Adrenal gland (tissue), 9 donors: ENCODE measurements at regions not wholly inside any gene's neighbourhood (a gene's known extent, or its start where the extent isn't known, plus 50 kb on each side); places are given as distances from the start of the nearest gene placed in this dataset.

Experiments
- DNase-seq, 7 donors: peaks; one replicate each; pipeline ENCODE4 v3.0.0-alpha.2; 2019 to 2020
- H3K27ac ChIP-seq, 5 donors: fragments of 200-600 bp; sonication (generic) in 4 of 5; 1 replicate in 3 of 5; 2 replicates in 2 of 5; pipeline versions ENCODE4 v1.5.1 to v1.8.0; 2016 to 2020; ENCODE audit warnings: mild to moderate bottlenecking in 1 of 5
- H3K27me3 ChIP-seq: fragments of 200-600 bp; 2 replicates; pipeline ENCODE4 v1.8.0; 2021
- H3K36me3 ChIP-seq, 2 donors: fragments of 200-600 bp; replicated peaks in 1 of 2; 1 replicate in 1 of 2; 2 replicates in 1 of 2; pipeline versions ENCODE4 v1.5.1 to v1.8.0; 2018 to 2022
- H3K4me1 ChIP-seq, 2 donors: fragments of 200-600 bp; replicated peaks in 1 of 2; 1 replicate in 1 of 2; 2 replicates in 1 of 2; pipeline versions ENCODE4 v1.5.1 to v1.8.0; 2018 to 2021
- H3K4me3 ChIP-seq, 4 donors: fragments of 200-600 bp; sonication (generic) in 3 of 4; one replicate each; pipeline ENCODE4 v1.5.1; 2016 to 2018
- H3K9me3 ChIP-seq, 3 donors: fragments of 200-600 bp; sonication (generic) in 1 of 3; replicated peaks in 1 of 3; 1 replicate in 2 of 3; 2 replicates in 1 of 3; pipeline versions ENCODE4 v1.5.1 to v1.8.0; 2016 to 2021
- CTCF ChIP-seq, 6 experiments: fragments of 450-650 bp in 4 of 6; fragments of 200-600 bp in 2 of 6; sonication (generic) in 1 of 6; IDR thresholded peaks; 1 replicate in 5 of 6; 2 replicates in 1 of 6; pipeline versions ENCODE4 v1.5.1 to v1.8.0; 2016 to 2021; ENCODE audit warnings: antibody characterized with exemption in 6 of 6, mild to moderate bottlenecking in 2 of 6, moderate library complexity in 1 of 6
- POLR2A ChIP-seq, 2 donors: fragments of 450-650 bp; IDR thresholded peaks; one replicate each; pipeline ENCODE4 v1.6.1; 2017; ENCODE audit warnings: antibody characterized with exemption in 2 of 2, mild to moderate bottlenecking in 2 of 2, moderate library complexity in 1 of 2
- WGBS, 4 donors: extraction: QIAGEN DNeasy Blood & Tissue Kit in 2 of 4; methylation state at CpG; one replicate each; pipeline versions ENCODE4 v1.1.5 to v1.1.7; 2013 to 2017; 5-methylcytosine and 5-hydroxymethylcytosine counted together
- intact Hi-C, 2 donors: fragments of 100-400 bp; cut with DNase I; formaldehyde crosslinking; loops; one replicate each; pipeline versions ENCODE4 v1.14.1 to v1.15.0; 2022 to 2023
- donor health status: healthy with polysubstance abuse.
- donor health status: Bipolar disorder and iron deficiency.
- donor health status: DM: yes; HTN: yes; CAD: no.
- donor health status: DM: no; HTN: no; CAD: no.
- donor health status: DM: no; HTN: no; CAD: no.

GRCh38 chr10:28913436-28914237, 236.3 kb downstream of the BAMBI start:
- Histone ChIP-seq H3K4me3 (no peak overlapping the region), H3K4me1 (no peaks in the 10 kb centered on the region), H3K27me3 (no peaks in the 10 kb centered on the region), H3K9me3 (no peaks in the 10 kb centered on the region), H3K27ac (no peak overlapping the region), H3K36me3 (no peaks in the 10 kb centered on the region)
- no peak for DNase-seq
- no peak for TF ChIP-seq POLR2A (IDR thresholded peaks at IDR 0.05)
- no peak for TF ChIP-seq CTCF (IDR thresholded peaks at IDR 0.05)
- intact Hi-C loops, result no loop called here
- WGBS, 4 donors, result 82 to 88% (median 84%) methylated on average over 12 of the region's 12 CpGs

GRCh38 chr10:28914701-28915100, 237.4 kb downstream of the BAMBI start:
- no peaks in the 10 kb centered on the region for H3K9me3 ChIP-seq
- intact Hi-C loops, result no loop called here
- H3K36me3 ChIP-seq, result no peaks in the 10 kb centered on the region
- WGBS, 4 donors, result 63 to 78% (median 70%) methylated on average over 3 of the region's 3 CpGs
- TF ChIP-seq POLR2A (IDR thresholded peaks at IDR 0.05) (no peak), CTCF (IDR thresholded peaks at IDR 0.05) (no peak)
- H3K4me1 ChIP-seq, result no peaks in the 10 kb centered on the region
- no peak overlapping the region for H3K27ac ChIP-seq
- no peaks in the 10 kb centered on the region for H3K27me3 ChIP-seq
- no peak overlapping the region for H3K4me3 ChIP-seq
- DNase-seq, result no peak

GRCh38 chr10:28915989-28916588, 238.8 kb downstream of the BAMBI start:
- H3K9me3 ChIP-seq, result no peaks in the 10 kb centered on the region
- DNase-seq, result no peak
- no peak for TF ChIP-seq CTCF (IDR thresholded peaks at IDR 0.05)
- no peak for TF ChIP-seq POLR2A (IDR thresholded peaks at IDR 0.05)
- H3K27me3 ChIP-seq, result no peaks in the 10 kb centered on the region
- 80 to 93% (median 87%) methylated on average over 9 of the region's 9 CpGs for WGBS, 4 donors
- H3K27ac ChIP-seq, result no peak overlapping the region
- H3K36me3 ChIP-seq, result no peaks in the 10 kb centered on the region
- no peaks in the 10 kb centered on the region for H3K4me1 ChIP-seq
- H3K4me3 ChIP-seq, result no peak overlapping the region
- intact Hi-C loops, result no loop called here

GRCh38 chr10:28920091-28920490, 242.8 kb downstream of the BAMBI start:
- Histone ChIP-seq H3K9me3 (no peaks in the 10 kb centered on the region), H3K36me3 (no peaks in the 10 kb centered on the region), H3K4me3 (no peak overlapping the region), H3K27me3 (no peaks in the 10 kb centered on the region), H3K27ac (no peak overlapping the region), H3K4me1 (no peaks in the 10 kb centered on the region)
- TF ChIP-seq POLR2A (IDR thresholded peaks at IDR 0.05) (no peak), CTCF (IDR thresholded peaks at IDR 0.05) (no peak)
- intact Hi-C loops, result no loop called here
- DNase-seq, result no peak
- WGBS, 4 donors, result 87 to 96% (median 87%) methylated on average over 3 of the region's 3 CpGs
